C4-2B (cell line): ENCODE measurements at regions not wholly inside any gene's neighbourhood (a gene's known extent, or its start where the extent isn't known, plus 50 kb on each side); places are given as distances from the start of the nearest gene placed in this dataset.

Experiments
- CTCF ChIP-seq: fragments of 450-650 bp; conservative IDR thresholded peaks from 2 replicates; pipeline ENCODE4 v1.5.1; 2017; ENCODE audit warnings: mild to moderate bottlenecking
- ZFX ChIP-seq: fragments of 450-650 bp; IDR thresholded peaks from 2 replicates; pipeline ENCODE4 v1.6.1; 2017

GRCh38 chr16:79419148-79419547 is 181.4 kb downstream of the MAF start:
- TF ChIP-seq CTCF, result no peak
- no peak for TF ChIP-seq ZFX
